Spleen (tissue), 3 donors: ENCODE measurements at regions not wholly inside any gene's neighbourhood (a gene's known extent, or its start where the extent isn't known, plus 50 kb on each side); places are given as distances from the start of the nearest gene placed in this dataset.

Experiments used
- POLR2A ChIP-seq, 3 donors: fragments of 450-650 bp; IDR thresholded peaks; one replicate each; pipeline ENCODE4 v1.5.1; 2017; ENCODE audit warnings: antibody characterized with exemption in 3 of 3, mild to moderate bottlenecking in 1 of 3
- POLR2AphosphoS5 ChIP-seq, 3 donors: sonication (generic); formaldehyde crosslinking; IDR thresholded peaks; one replicate each; pipeline ENCODE4 v1.5.1; 2017; ENCODE audit warnings: antibody characterized with exemption in 3 of 3

DNA sequence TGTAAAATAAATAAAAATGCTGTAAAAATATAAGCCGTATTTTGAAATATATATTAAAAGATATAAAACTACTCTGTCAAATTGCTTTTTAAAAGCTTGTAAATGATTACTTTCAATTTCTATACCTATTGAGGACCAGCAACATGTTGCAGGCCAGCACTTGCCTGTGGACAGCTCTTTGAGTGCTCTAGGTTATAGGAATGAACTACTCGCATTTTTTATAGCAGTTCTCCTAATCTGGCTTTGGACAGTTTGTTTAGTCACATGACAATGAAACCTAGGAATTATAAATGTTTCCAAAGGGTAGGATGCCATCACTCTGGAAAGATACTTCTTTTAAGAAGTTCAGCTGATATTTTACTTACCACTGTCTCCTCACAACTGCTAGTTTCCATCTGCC, 117.7 kb upstream of the PTPRZ1 start:
- TF ChIP-seq POLR2AphosphoS5 (IDR thresholded peaks at IDR 0.05), result no peak
- TF ChIP-seq POLR2A (IDR thresholded peaks at IDR 0.05), result no peak
